Esophagus (tissue), 2 donors: ENCODE measurements at regions not wholly inside any gene's neighbourhood (a gene's known extent, or its start where the extent isn't known, plus 50 kb on each side); places are given as distances from the start of the nearest gene placed in this dataset.
"Not testable (repeated sequence)": the region's sequence is repeated elsewhere in the genome, so short reads cannot be mapped to it uniquely, and the experiment has no call there.

Experiments used
- H3K27ac ChIP-seq, 2 donors: one replicate each; pipeline ENCODE4 v1.5.1; 2013; ENCODE audit warnings: low read depth in 2 of 2, mild to moderate bottlenecking in 2 of 2, inconsistent platforms in 1 of 2, low read length in 1 of 2, moderate library complexity in 1 of 2
- H3K27me3 ChIP-seq, 2 donors: one replicate each; pipeline ENCODE4 v1.6.1; 2013; ENCODE audit warnings: low read length in 2 of 2, control low read depth in 1 of 2, mild to moderate bottlenecking in 1 of 2; ENCODE audit not compliant: insufficient read depth in 2 of 2, control insufficient read depth in 1 of 2
- H3K36me3 ChIP-seq, 2 donors: one replicate each; pipeline ENCODE4 v1.6.1; 2013; ENCODE audit warnings: low read length in 1 of 2; ENCODE audit not compliant: control insufficient read depth in 2 of 2, insufficient read depth in 2 of 2
- H3K4me1 ChIP-seq, 2 donors: one replicate each; pipeline ENCODE4 v1.6.1; 2013; ENCODE audit warnings: low read length in 1 of 2; ENCODE audit not compliant: control insufficient read depth in 2 of 2, insufficient read depth in 2 of 2
- H3K4me3 ChIP-seq, 2 donors: one replicate each; pipeline ENCODE4 v1.5.1; 2013; ENCODE audit warnings: low read length in 2 of 2, mild to moderate bottlenecking in 2 of 2, low read depth in 1 of 2, moderate library complexity in 1 of 2
- H3K9me3 ChIP-seq, 2 donors: one replicate each; pipeline ENCODE4 v1.6.1; 2013; ENCODE audit warnings: mild to moderate bottlenecking in 2 of 2, low read depth in 1 of 2, low read length in 1 of 2, moderate library complexity in 1 of 2; ENCODE audit not compliant: control insufficient read depth in 2 of 2, insufficient read depth in 1 of 2
- WGBS, 2 donors: extraction: QIAGEN DNeasy Blood & Tissue Kit; methylation state at CpG; one replicate each; pipeline ENCODE4 v1.1.7; 2013; 5-methylcytosine and 5-hydroxymethylcytosine counted together
- donor health status: healthy with polysubstance abuse.
- donor health status: Bipolar disorder and iron deficiency.

DNA sequence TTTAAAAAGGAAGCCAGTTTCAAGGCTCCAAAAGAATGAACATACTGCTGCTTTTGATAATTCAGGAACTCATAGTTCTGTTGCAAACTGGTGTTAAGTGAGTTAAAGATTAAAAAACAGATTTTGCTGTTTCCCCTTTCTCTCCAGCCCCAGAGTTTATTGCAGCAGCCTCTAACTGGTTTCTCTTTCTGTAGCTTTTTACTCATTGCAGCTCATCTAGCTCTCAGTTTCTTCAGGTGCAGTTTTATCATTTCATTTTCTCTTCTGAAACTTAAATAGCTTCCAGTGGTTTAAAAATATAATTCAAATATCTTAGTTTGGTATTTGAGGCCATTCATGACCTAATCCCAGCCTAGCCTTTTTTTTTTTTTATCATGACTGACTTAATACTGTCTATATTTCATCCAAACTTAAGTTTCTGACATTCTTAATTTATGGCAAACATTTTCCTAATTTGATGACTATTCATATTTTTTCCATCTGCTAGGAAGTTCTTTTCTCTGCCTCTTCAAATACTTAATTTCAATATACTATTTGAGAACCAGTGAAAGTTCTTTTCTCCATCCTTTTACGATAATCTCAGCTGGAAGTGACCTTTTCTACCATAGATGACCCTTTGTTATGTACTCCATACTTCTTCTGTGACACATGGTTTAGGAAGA is 252.7 kb upstream of the GRIA1 start:
- Histone ChIP-seq H3K27ac (no peak overlapping the region), H3K9me3 (no peaks in the 10 kb centered on the region), H3K36me3 (no peaks in the 10 kb centered on the region), H3K4me3 (no peak overlapping the region), H3K27me3 (no peaks in the 10 kb centered on the region), H3K4me1 (no peaks in the 10 kb centered on the region)
- 47 to 52% methylated on average over 1 of the region's 1 CpG for WGBS, 2 donors

GRCh38 chr5:153257381-153257780 is 233.1 kb upstream of the GRIA1 start:
- Histone ChIP-seq H3K27me3 (no peaks in the 10 kb centered on the region), H3K4me3 (no peak overlapping the region), H3K4me1 (no peaks in the 10 kb centered on the region), H3K27ac (no peak overlapping the region), H3K9me3 (peaks cover 0 to 3% of the 10 kb centered on the region in 2 donors), H3K36me3 (no peaks in the 10 kb centered on the region)

GRCh38 chr5:153258469-153258868 is 232.0 kb upstream of the GRIA1 start:
- Histone ChIP-seq H3K27me3 (no peaks in the 10 kb centered on the region), H3K9me3 (peaks cover 0 to 3% of the 10 kb centered on the region in 2 donors), H3K4me3 (no peak overlapping the region), H3K27ac (no peak overlapping the region), H3K4me1 (no peaks in the 10 kb centered on the region), H3K36me3 (no peaks in the 10 kb centered on the region)
- 70 to 74% methylated on average over 3 of the region's 3 CpGs for WGBS, 2 donors

DNA sequence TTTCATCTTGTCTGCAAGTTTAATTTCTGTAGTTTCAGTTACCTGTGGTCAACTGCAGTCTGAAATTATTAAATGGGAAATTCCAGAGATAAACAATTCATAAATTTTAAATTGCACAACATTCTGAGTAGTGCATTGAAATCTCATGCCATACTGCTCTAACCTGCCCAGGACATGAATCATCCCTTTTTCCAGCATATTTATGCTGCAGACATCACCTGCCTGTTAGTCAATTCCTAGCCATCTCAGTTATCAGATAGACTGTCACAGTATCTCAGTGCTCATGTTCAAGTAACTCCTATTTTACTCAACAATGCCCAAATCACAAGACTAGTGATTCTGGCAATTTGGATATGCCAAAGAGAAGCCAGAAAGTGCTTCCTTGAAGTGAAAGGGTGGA is 223.0 kb upstream of the GRIA1 start:
- no peaks in the 10 kb centered on the region for H3K4me1 ChIP-seq
- H3K27me3 ChIP-seq, result no peaks in the 10 kb centered on the region
- no peaks in the 10 kb centered on the region for H3K36me3 ChIP-seq
- no peak overlapping the region for H3K27ac ChIP-seq
- H3K9me3 ChIP-seq, result no peaks in the 10 kb centered on the region
- H3K4me3 ChIP-seq, result no peak overlapping the region

DNA sequence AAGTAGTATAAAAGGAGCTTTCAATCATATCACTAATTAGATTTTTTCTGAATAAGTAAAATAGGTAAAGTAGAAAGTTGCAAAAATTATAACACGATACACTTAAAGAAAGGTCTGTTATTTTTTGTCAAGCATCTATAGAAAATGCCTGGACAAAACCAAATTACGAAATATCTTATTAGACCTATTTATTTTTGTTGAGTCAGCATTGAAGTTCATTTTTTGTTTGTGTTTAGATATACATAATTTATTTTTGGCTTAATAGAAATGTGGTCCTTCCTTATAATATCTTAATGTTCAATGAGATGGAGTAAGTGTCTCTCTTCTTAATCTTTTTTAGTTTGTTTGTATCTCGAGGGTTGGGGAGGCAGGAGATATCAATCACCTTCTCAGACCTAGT is 214.8 kb upstream of the GRIA1 start:
- no peak overlapping the region for H3K27ac ChIP-seq
- peaks cover 0 to 2% of the 10 kb centered on the region in 2 donors for H3K9me3 ChIP-seq

GRCh38 chr5:153276151-153276550 is 214.3 kb upstream of the GRIA1 start:
- Histone ChIP-seq H3K9me3 (peaks cover 0 to 2% of the 10 kb centered on the region in 2 donors), H3K4me1 (no peaks in the 10 kb centered on the region), H3K27ac (no peak overlapping the region), H3K36me3 (no peaks in the 10 kb centered on the region), H3K27me3 (no peaks in the 10 kb centered on the region), H3K4me3 (no peak overlapping the region)
- WGBS, 2 donors, result 44 to 50% methylated on average over 4 of the region's 4 CpGs

More for the DNA sequence above, 214.8 kb upstream of the GRIA1 start:
- WGBS, 2 donors, result 42 to 45% methylated on average over 3 of the region's 3 CpGs
- H3K4me3 ChIP-seq, result no peak overlapping the region
- H3K4me1 ChIP-seq, result no peaks in the 10 kb centered on the region
- H3K27me3 ChIP-seq, result no peaks in the 10 kb centered on the region
- H3K36me3 ChIP-seq, result no peaks in the 10 kb centered on the region

GRCh38 chr5:153296251-153296844 is 194.1 kb upstream of the GRIA1 start:
- H3K9me3 ChIP-seq, H3K4me3 ChIP-seq, H3K27ac ChIP-seq, H3K4me1 ChIP-seq, H3K36me3 ChIP-seq, H3K27me3 ChIP-seq: not testable (repeated sequence)
- 86 to 98% methylated on average over 16 to 42 of the region's 45 CpGs for WGBS, 2 donors

DNA sequence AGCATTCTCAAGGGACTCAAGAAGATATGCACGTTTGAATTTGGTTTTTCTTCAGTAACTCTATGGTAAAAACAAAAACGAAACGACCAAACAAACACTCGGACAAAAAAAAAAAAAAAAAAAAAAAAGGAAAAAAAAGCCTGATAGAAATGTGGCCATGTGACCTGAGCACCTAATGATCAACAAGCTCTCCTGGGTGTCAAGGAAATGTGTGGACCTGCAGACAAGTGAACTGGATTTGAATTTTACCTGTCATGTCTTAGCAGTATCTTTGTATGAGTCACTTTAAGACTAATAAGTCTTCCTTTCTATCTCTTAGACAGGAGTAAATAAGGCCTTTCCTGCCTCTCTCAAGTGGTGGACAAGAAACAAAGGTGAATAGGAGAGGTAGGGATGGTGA is 190.6 kb upstream of the GRIA1 start:
- 60 to 75% methylated on average over 4 of the region's 4 CpGs for WGBS, 2 donors
- H3K27ac ChIP-seq, result no peak overlapping the region
- no peaks in the 10 kb centered on the region for H3K4me1 ChIP-seq
- H3K9me3 ChIP-seq, result no peaks in the 10 kb centered on the region
- no peak overlapping the region for H3K4me3 ChIP-seq
- no peaks in the 10 kb centered on the region for H3K36me3 ChIP-seq
- no peaks in the 10 kb centered on the region for H3K27me3 ChIP-seq

GRCh38 chr5:153308282-153308681 is 182.2 kb upstream of the GRIA1 start:
- H3K36me3 ChIP-seq, result no peaks in the 10 kb centered on the region
- H3K4me3 ChIP-seq, result no peak overlapping the region

GRCh38 chr5:153318556-153318955 is 171.9 kb upstream of the GRIA1 start:
- WGBS, 2 donors, result 62 to 68% methylated on average over 4 of the region's 4 CpGs
- Histone ChIP-seq H3K9me3 (peaks cover 0 to 4% of the 10 kb centered on the region in 2 donors), H3K27ac (no peak overlapping the region), H3K36me3 (no peaks in the 10 kb centered on the region), H3K27me3 (no peaks in the 10 kb centered on the region), H3K4me1 (no peaks in the 10 kb centered on the region), H3K4me3 (no peak overlapping the region)

More at GRCh38 chr5:153308282-153308681, 182.2 kb upstream of the GRIA1 start:
- no peaks in the 10 kb centered on the region for H3K4me1 ChIP-seq
- no peak overlapping the region for H3K27ac ChIP-seq
- H3K27me3 ChIP-seq, result no peaks in the 10 kb centered on the region
- WGBS, 2 donors, result 30 to 36% methylated on average over 1 of the region's 1 CpG
- H3K9me3 ChIP-seq, result peaks cover 0 to 3% of the 10 kb centered on the region in 2 donors
